ENCODE measurements at regions not wholly inside any gene's neighbourhood (a gene's known extent, or its start where the extent isn't known, plus 50 kb on each side); places are given as distances from the start of the nearest gene placed in this dataset.

- TF ChIP-seq, protein P1, sequence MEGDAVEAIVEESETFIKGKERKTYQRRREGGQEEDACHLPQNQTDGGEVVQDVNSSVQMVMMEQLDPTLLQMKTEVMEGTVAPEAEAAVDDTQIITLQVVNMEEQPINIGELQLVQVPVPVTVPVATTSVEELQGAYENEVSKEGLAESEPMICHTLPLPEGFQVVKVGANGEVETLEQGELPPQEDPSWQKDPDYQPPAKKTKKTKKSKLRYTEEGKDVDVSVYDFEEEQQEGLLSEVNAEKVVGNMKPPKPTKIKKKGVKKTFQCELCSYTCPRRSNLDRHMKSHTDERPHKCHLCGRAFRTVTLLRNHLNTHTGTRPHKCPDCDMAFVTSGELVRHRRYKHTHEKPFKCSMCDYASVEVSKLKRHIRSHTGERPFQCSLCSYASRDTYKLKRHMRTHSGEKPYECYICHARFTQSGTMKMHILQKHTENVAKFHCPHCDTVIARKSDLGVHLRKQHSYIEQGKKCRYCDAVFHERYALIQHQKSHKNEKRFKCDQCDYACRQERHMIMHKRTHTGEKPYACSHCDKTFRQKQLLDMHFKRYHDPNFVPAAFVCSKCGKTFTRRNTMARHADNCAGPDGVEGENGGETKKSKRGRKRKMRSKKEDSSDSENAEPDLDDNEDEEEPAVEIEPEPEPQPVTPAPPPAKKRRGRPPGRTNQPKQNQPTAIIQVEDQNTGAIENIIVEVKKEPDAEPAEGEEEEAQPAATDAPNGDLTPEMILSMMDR (IDR thresholded peaks at IDR 0.05; ENCODE audit: low read depth, low read length), result no peak
- no peak for DNase-seq (ENCODE audit: extremely low read depth, low read depth)
These were observed 137.6 kb upstream of the PITRM1 start for GRCh38 chr10:3310016-3310784.

DNA sequence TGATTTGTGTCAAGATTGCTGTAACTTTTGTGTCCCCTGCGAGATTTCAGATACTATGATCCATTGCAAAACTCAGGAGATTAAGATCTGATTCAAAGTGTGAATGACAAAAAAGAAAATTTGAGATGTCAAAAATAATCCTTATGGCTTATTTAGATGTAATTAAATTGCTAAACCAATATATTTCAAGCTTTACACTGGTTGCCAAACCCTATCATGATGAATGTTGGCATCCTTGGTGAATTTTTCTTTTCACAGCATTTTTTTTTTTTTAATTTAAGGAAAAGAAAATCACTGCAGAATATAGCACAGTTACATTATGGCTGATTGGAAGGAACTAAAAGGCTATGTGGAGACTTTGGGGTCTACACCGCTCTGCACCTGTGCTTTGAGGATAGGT, 133.5 kb upstream of the PITRM1 start:
- TF ChIP-seq, protein P1 (IDR thresholded peaks at IDR 0.05; ENCODE audit: low read depth, low read length), result no peak
- DNase-seq (ENCODE audit: extremely low read depth, low read depth), result no peak

DNA sequence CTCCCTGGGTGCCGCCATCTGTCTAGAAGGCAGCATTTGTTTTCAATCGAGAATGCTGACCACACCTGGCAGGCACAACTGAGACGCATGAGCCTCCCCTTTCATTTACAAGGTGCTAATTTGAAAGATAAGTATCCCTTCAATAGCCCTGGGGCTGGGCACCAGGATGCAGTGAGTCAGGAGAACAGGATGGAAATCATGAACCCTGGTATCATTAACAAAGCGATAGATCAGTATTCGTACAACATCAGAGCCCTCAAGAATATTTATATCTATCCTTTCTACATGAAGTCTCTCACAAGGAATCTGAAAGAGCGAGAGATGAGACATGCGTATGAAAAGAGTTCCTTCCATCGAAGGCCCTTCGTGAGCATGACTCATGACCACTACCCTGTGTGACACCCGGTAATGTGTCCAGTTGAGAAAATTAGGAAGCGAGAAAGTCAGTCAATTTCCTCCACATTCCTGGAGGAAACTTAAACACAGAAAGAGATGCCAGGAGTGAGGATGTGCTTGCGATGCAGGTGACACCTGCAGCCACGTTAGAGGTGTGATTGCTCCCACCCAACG, 123.1 kb upstream of the PITRM1 start:
- DNase-seq (ENCODE audit: extremely low read depth, low read depth), result no peak
- TF ChIP-seq, protein P1 (IDR thresholded peaks at IDR 0.05; ENCODE audit: low read depth, low read length), result no peak

DNA sequence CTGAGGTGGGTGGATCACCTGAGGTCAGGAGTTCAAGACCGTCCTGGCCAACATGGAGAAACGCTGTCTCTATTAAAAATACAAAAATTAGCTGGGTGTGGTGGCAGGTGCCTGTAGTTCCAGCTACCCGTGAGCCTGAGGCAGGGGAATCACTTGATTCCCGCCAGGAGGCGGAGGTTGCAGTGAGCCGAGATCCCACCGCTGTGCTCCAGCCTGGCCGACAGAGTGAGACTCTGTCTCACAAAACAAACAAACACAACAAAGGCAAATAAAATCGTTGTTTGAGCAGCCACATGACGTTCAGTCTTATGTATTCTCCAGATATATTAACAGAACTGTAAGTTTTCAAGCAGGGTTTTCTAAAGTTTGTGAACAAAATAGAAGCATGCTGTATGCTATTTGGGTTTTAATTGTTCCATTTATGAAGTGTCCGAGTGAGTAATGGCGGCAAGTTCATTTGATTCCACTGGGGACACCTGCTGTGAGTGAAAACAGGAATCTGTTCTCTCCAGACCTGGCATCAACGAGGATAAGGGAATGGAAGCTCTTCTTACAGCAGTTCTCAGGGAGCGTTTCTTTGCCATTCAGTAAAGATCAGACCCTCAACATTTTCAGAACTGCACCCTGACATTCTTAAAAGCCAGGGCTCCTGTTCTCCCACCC, 122.5 kb upstream of the PITRM1 start:
- TF ChIP-seq, protein P1 (IDR thresholded peaks at IDR 0.05; ENCODE audit: low read depth, low read length), result no peak
- no peak for DNase-seq (ENCODE audit: extremely low read depth, low read depth)

DNA sequence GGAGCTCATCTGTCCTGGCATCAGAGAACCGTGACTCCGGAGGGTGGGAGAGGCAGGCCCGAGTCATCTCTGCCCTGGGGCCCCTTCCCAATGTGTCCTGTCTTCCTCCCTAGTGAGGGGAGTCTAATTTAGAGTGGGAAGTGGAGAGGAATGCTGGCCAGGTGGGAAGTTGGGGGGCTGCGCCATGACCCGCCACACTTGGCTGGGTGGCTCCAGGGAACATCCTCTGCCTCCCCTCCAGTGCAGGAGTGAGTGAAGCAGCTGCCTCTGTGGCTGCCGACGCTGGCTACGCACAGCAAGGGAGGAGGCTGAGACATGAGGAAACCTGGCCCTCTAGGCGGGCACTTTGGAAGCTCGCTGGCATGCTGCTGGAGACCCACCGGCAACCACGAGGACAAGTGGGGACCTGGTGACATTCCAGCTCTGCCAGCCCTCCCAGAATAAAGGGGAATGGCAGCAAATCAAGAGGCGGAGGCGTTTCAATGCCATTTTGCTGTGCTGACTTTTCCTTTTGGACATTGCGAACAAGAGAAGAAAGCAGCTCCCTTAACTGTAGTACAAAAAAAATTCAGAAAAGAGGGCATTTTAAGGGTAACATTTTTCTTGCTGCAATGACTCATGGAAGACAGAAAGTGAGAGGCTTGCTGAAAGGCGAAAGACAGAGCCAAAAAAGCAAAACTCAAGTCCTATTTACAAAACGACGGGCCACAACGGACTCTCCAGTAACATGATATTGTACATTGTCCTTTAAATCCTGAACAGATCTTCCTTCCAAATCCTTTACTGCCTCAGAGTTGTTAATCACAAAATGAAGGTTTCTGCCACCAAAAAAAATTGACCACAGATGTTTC, 121.2 kb upstream of the PITRM1 start:
- DNase-seq (ENCODE audit: extremely low read depth, low read depth), result peak; percentile 23
- TF ChIP-seq, protein P1 (IDR thresholded peaks at IDR 0.05; ENCODE audit: low read depth, low read length), result no peak

DNA sequence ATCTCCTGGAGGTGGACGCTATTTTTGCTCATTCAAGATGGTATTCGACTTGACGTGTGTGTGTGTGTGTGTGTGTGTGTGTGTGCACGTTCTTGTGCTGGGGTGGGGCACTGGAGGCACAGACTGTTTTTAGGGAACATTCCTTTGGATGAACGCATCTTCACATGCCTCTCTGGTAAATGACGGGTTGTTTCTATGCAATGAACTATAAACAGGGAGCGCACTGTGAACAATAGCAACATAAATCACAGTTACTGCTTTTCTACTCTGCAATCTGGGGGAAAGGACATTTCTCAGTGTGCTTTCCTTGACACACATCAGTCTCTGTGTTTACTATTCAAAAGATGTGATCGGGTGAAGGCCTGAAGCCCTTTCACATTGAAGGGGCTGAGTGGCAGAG, 120.1 kb upstream of the PITRM1 start:
- DNase-seq (ENCODE audit: extremely low read depth, low read depth), result no peak

More for the DNA sequence above, 120.1 kb upstream of the PITRM1 start:
- TF ChIP-seq, protein P1 (IDR thresholded peaks at IDR 0.05; ENCODE audit: low read depth, low read length), result no peak
